NCI-H2196 (cell line): ENCODE measurements at regions not wholly inside any gene's neighbourhood (a gene's known extent, or its start where the extent isn't known, plus 50 kb on each side); places are given as distances from the start of the nearest gene placed in this dataset.

Experiments used
- DNase-seq: peaks from one replicate; lab custom pipeline; 2025; ENCODE audit not compliant: unreplicated experiment; lab: John Stamatoyannopoulos, UW

GRCh38 chr10:128861018-128861901 is 605.8 kb upstream of the MGMT start:
- DNase-seq = no peak

GRCh38 chr10:128863411-128863810 is 603.6 kb upstream of the MGMT start:
- no peak for DNase-seq

- no peak for DNase-seq
Measured at GRCh38 chr10:128863823-128864405, 603.1 kb upstream of the MGMT start.

GRCh38 chr10:128864554-128865295 is 602.3 kb upstream of the MGMT start:
- no peak for DNase-seq

- no peak for DNase-seq
Measured at GRCh38 chr10:128865436-128866195, 601.4 kb upstream of the MGMT start.

GRCh38 chr10:128866551-128866950 is 600.5 kb upstream of the MGMT start:
- DNase-seq = no peak

- no peak for DNase-seq
Measured at GRCh38 chr10:128867210-128867609, 599.8 kb upstream of the MGMT start.

GRCh38 chr10:128867819-128868218 is 599.2 kb upstream of the MGMT start:
- DNase-seq = no peak

- no peak for DNase-seq
Measured at GRCh38 chr10:128868481-128868880, 598.6 kb upstream of the MGMT start.

- DNase-seq = no peak
Measured at GRCh38 chr10:128869101-128869749, 597.8 kb upstream of the MGMT start.

- DNase-seq = no peak
Measured at GRCh38 chr10:128870830-128871597, 596.0 kb upstream of the MGMT start.

GRCh38 chr10:128871671-128872231 is 595.3 kb upstream of the MGMT start:
- no peak for DNase-seq

- DNase-seq = no peak
Measured at GRCh38 chr10:128873411-128874054, 593.5 kb upstream of the MGMT start.

- DNase-seq = no peak
Measured at GRCh38 chr10:128874331-128874730, 592.7 kb upstream of the MGMT start.

GRCh38 chr10:128875030-128875744 is 591.9 kb upstream of the MGMT start:
- no peak for DNase-seq

GRCh38 chr10:128875956-128876736 is 590.9 kb upstream of the MGMT start:
- no peak for DNase-seq

GRCh38 chr10:128877141-128877540 is 589.9 kb upstream of the MGMT start:
- no peak for DNase-seq

- DNase-seq = no peak
Measured at GRCh38 chr10:128877936-128878335, 589.1 kb upstream of the MGMT start.
